Calu3 (cell line): ENCODE measurements at regions not wholly inside any gene's neighbourhood (a gene's known extent, or its start where the extent isn't known, plus 50 kb on each side); places are given as distances from the start of the nearest gene placed in this dataset.

ENCODE experiments used
- BruUV-seq: library from RNA; stranded (reverse); fragments of 400-500 nt; replicated peaks from 2 replicates; lab custom pipeline; 2021; lab: Mats Ljungman, UMichigan
- CTCF ChIA-PET: fragments of 300-600 bp; sonication (Branson Sonifier 250); formaldehyde crosslinking; loops from one replicate; lab custom pipeline; 2022; ENCODE audit warnings: antibody characterized with exemption; lab: Charles Lee
- DNase-seq: peaks from one replicate; pipeline ENCODE4 v3.0.0; 2022
- H3K27ac Mint-ChIP-seq: one replicate; pipeline ENCODE4 v1.8.0; 2022; ENCODE audit warnings: mixed read lengths; ENCODE audit not compliant: unreplicated experiment
- H3K27me3 Mint-ChIP-seq: one replicate; pipeline ENCODE4 v1.8.0; 2022; ENCODE audit warnings: mixed read lengths; ENCODE audit not compliant: unreplicated experiment
- H3K36me3 Mint-ChIP-seq: one replicate; pipeline ENCODE4 v1.8.0; 2022; ENCODE audit warnings: mild to moderate bottlenecking, moderate library complexity, mixed read lengths; ENCODE audit not compliant: insufficient read depth, unreplicated experiment
- H3K4me1 Mint-ChIP-seq: one replicate; pipeline ENCODE4 v1.8.0; 2022; ENCODE audit warnings: mild to moderate bottlenecking, low read depth, mixed read lengths; ENCODE audit not compliant: unreplicated experiment
- H3K4me3 Mint-ChIP-seq: one replicate; pipeline ENCODE4 v1.8.0; 2022; ENCODE audit warnings: mild to moderate bottlenecking, low read depth, moderate library complexity, mixed read lengths; ENCODE audit not compliant: unreplicated experiment
- H3K9me3 Mint-ChIP-seq: one replicate; pipeline ENCODE4 v1.8.0; 2022; ENCODE audit warnings: low read depth, mixed read lengths; ENCODE audit not compliant: unreplicated experiment
- CTCF ChIP-seq: fragments of 200-600 bp; IDR thresholded peaks from one replicate; pipeline ENCODE4 v1.8.0; 2022; ENCODE audit warnings: antibody characterized with exemption; ENCODE audit not compliant: unreplicated experiment
- intact Hi-C: fragments of 100-400 bp; cut with micrococcal nuclease; formaldehyde crosslinking; loops from one replicate; pipeline ENCODE4 v1.10.0; 2022; ENCODE audit not compliant: unreplicated experiment

- H3K4me1 Mint-ChIP-seq, result peaks cover 30% of the 10 kb centered on the region
- H3K27ac Mint-ChIP-seq, result no peak overlapping the region
- H3K27me3 Mint-ChIP-seq, result no peaks in the 10 kb centered on the region
- no peak for TF ChIP-seq CTCF
- intact Hi-C loops, result no loop called here
- no TSS peak for BruUV-seq
- no peaks in the 10 kb centered on the region for H3K36me3 Mint-ChIP-seq
- no peak overlapping the region for H3K4me3 Mint-ChIP-seq
- no peak for DNase-seq
- no peaks in the 10 kb centered on the region for H3K9me3 Mint-ChIP-seq
- CTCF ChIA-PET, result no interaction called here
These were observed 99.4 kb upstream of the MAP3K1 start for GRCh38 chr5:56715986-56716385.

- no TSS peak for BruUV-seq
- H3K4me3 Mint-ChIP-seq, result no peak overlapping the region
- peaks cover 4% of the 10 kb centered on the region for H3K9me3 Mint-ChIP-seq
- no peak overlapping the region for H3K27ac Mint-ChIP-seq
- CTCF ChIA-PET, result interaction anchor here (0.7 kb wide), 1 partner anchor 21 kb away, joined by 3 read pairs; no protein-coding TSS in a partner anchor
- no peaks in the 10 kb centered on the region for H3K36me3 Mint-ChIP-seq
- intact Hi-C loops, result no loop called here
- DNase-seq, result no peak
- H3K27me3 Mint-ChIP-seq, result no peaks in the 10 kb centered on the region
- peaks cover 33% of the 10 kb centered on the region for H3K4me1 Mint-ChIP-seq
- no peak for TF ChIP-seq CTCF
These were observed 102.3 kb upstream of the MAP3K1 start for GRCh38 chr5:56712895-56713591.

DNA sequence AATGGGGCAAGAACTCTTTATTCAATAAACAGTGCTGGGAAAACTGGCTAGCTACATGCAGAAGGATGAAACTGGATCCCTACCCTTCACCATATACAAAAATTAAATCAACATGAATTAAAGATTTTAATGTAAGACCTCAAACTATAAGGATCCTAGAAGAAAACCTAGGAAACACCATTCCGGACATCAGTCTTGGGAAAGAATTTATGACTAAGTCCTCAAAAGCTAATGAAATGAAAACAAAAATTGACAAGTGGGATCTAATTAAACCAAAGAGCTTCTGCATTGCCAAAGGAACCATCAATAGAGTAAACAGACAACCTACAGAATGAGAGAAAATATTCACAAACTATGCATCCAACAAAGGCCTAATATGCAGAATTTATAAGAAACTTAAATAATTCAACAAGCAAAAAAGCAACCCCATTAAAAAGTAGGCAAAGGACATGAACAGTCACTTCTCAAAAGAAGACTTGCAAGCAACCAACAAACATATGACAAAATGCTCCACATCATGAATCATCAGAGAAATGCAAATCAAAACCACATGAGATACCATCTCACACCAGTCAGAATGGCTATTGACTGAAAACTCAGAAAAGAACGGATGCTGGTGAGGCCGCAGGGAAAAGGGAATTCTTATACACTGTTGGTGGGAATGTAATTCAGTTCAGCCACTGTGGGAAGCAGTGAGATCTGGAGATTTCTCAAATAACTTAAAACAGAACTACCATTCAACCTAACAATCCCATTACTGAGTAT, 104.3 kb upstream of the MAP3K1 start:
- no peak for TF ChIP-seq CTCF
- Mint-ChIP-seq H3K27ac (no peak overlapping the region), H3K4me3 (no peak overlapping the region), H3K36me3 (no peaks in the 10 kb centered on the region), H3K9me3 (peaks cover 4% of the 10 kb centered on the region), H3K27me3 (no peaks in the 10 kb centered on the region), H3K4me1 (peaks cover 33% of the 10 kb centered on the region)
- DNase-seq, result no peak
- intact Hi-C loops, result no loop called here
- no TSS peak for BruUV-seq
- CTCF ChIA-PET, result no interaction called here

DNA sequence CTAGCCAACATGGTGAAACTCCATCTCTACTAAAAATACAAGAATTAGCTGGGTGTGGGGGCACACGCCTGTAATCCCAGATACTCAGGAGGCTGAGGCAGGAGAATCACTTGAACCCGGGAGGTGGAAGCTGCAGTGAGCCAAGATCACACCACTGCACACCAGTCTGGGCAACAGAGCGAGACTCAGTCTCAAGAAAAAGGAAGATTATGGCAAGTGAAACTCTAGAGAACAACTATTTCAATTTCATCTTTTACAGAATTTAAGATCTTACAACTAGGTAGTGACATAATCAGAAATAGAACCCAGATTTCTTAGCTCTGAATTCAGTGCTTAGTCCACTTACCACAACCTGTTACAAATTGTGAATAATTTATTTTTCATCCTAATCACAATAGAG, 108.8 kb upstream of the MAP3K1 start:
- peaks cover 4% of the 10 kb centered on the region for H3K9me3 Mint-ChIP-seq
- no peak overlapping the region for H3K4me3 Mint-ChIP-seq
- CTCF ChIA-PET, result no interaction called here
- no TSS peak for BruUV-seq
- no peak for TF ChIP-seq CTCF
- no peak for DNase-seq
- peaks cover 27% of the 10 kb centered on the region for H3K4me1 Mint-ChIP-seq
- no peaks in the 10 kb centered on the region for H3K36me3 Mint-ChIP-seq
- H3K27ac Mint-ChIP-seq, result no peak overlapping the region
- intact Hi-C loops, result no loop called here
- H3K27me3 Mint-ChIP-seq, result no peaks in the 10 kb centered on the region
